Testis (tissue), 2 donors: ENCODE measurements at regions not wholly inside any gene's neighbourhood (a gene's known extent, or its start where the extent isn't known, plus 50 kb on each side); places are given as distances from the start of the nearest gene placed in this dataset.

ENCODE experiments used
- CTCF ChIP-seq, 3 experiments: fragments of 450-650 bp in 2 of 3; fragments of 200-600 bp in 1 of 3; sonication (generic) in 1 of 3; IDR thresholded peaks; one replicate each; pipeline ENCODE4 v1.5.1; 2016 to 2019; ENCODE audit warnings: antibody characterized with exemption in 3 of 3, mild to moderate bottlenecking in 2 of 3, moderate library complexity in 1 of 3
- POLR2A ChIP-seq: fragments of 450-650 bp; IDR thresholded peaks from one replicate; pipeline ENCODE4 v1.6.1; 2017; ENCODE audit warnings: antibody characterized with exemption, mild to moderate bottlenecking, moderate library complexity

- no peak for TF ChIP-seq CTCF (IDR thresholded peaks at IDR 0.05)
- TF ChIP-seq POLR2A = no peak
Observed at GRCh38 chr5:3322642-3323041, 273.0 kb upstream of the IRX1 start.
